ENCODE measurements at regions not wholly inside any gene's neighbourhood (a gene's known extent, or its start where the extent isn't known, plus 50 kb on each side); places are given as distances from the start of the nearest gene placed in this dataset.
"Not testable (repeated sequence)": the region's sequence is repeated elsewhere in the genome, so short reads cannot be mapped to it uniquely, and the experiment has no call there.

GRCh38 chr5:82425591-82425990, 147.4 kb upstream of the RPS23 start:
- no peak for DNase-seq

- DNase-seq, result no peak
These were observed 146.1 kb upstream of the RPS23 start for GRCh38 chr5:82424211-82424610.

GRCh38 chr5:82422751-82423181, 144.6 kb upstream of the RPS23 start:
- DNase-seq, result no peak

GRCh38 chr5:82422001-82422740, 144.0 kb upstream of the RPS23 start:
- no peak for DNase-seq

GRCh38 chr5:82421119-82421518, 143.0 kb upstream of the RPS23 start:
- DNase-seq, result no peak

- DNase-seq, result not testable (repeated sequence)
These were observed 142.4 kb upstream of the RPS23 start for GRCh38 chr5:82420524-82420923.

- no peak for DNase-seq
These were observed 141.6 kb upstream of the RPS23 start for GRCh38 chr5:82419559-82420332.

- no peak for DNase-seq
These were observed 140.4 kb upstream of the RPS23 start for GRCh38 chr5:82418608-82418950.

GRCh38 chr5:82417776-82418607, 139.8 kb upstream of the RPS23 start:
- no peak for DNase-seq

- no peak for DNase-seq
These were observed 138.4 kb upstream of the RPS23 start for GRCh38 chr5:82416512-82416911.

- DNase-seq, result no peak
These were observed 135.9 kb upstream of the RPS23 start for GRCh38 chr5:82414041-82414388.

- DNase-seq, result no peak
These were observed 135.3 kb upstream of the RPS23 start for GRCh38 chr5:82413302-82414040.

- no peak for DNase-seq
These were observed 129.9 kb upstream of the RPS23 start for GRCh38 chr5:82408033-82408432.

GRCh38 chr5:82406205-82406773, 128.1 kb upstream of the RPS23 start:
- peak; percentile 69 for DNase-seq

- no peak for DNase-seq
These were observed 127.6 kb upstream of the RPS23 start for GRCh38 chr5:82405618-82406204.

GRCh38 chr5:82405161-82405560, 127.0 kb upstream of the RPS23 start:
- no peak for DNase-seq

GRCh38 chr5:82404382-82404945, 126.3 kb upstream of the RPS23 start:
- no peak for DNase-seq

- no peak for DNase-seq
These were observed 125.6 kb upstream of the RPS23 start for GRCh38 chr5:82403724-82404123.

- DNase-seq, result no peak
These were observed 124.9 kb upstream of the RPS23 start for GRCh38 chr5:82403026-82403425.

GRCh38 chr5:82399111-82399510, 121.0 kb upstream of the RPS23 start:
- no peak for DNase-seq
